ENCODE measurements at regions not wholly inside any gene's neighbourhood (a gene's known extent, or its start where the extent isn't known, plus 50 kb on each side); places are given as distances from the start of the nearest gene placed in this dataset.

GRCh38 chrX:35722128-35722527 is 76.0 kb upstream of the MAGEB16 start:
- Histone ChIP-seq H2AFZ (ENCODE audit: low read length) (no peak overlapping the region), H3K4me3 (replicated peaks in 1 of 3; ENCODE audit: insufficient read depth in 1 of 3, low read depth in 2 of 3, low read length in 3 of 3) (no peak overlapping the region), H3K9ac (ENCODE audit: insufficient read depth, low read depth, low read length) (no peak overlapping the region), H3K36me3 (replicated peaks in 1 of 2; ENCODE audit: control insufficient read depth in 1 of 2, insufficient read depth in 2 of 2, low read length in 2 of 2) (no peaks in the 10 kb centered on the region), H3K4me1 (ENCODE audit: insufficient read depth, low read length) (no peaks in the 10 kb centered on the region), H3K9me3 (ENCODE audit: low read length) (no peaks in the 10 kb centered on the region), H3K27me3 (ENCODE audit: control insufficient read depth in 1 of 2, insufficient read depth in 2 of 2, low read length in 2 of 2) (no peaks in the 10 kb centered on the region), H3K79me2 (ENCODE audit: insufficient read depth, low read length) (no peaks in the 10 kb centered on the region), H3K27ac (ENCODE audit: extremely low read length, insufficient read depth, low read length) (no peak overlapping the region), H4K20me1 (ENCODE audit: insufficient read depth, low read length) (no peaks in the 10 kb centered on the region), H3K4me2 (ENCODE audit: low read depth, low read length) (no peak overlapping the region)
- BruUV-seq (replicated peaks) = no TSS peak
- in situ Hi-C loops (cut with HindIII; ENCODE audit: extremely low pct_ligation_motif_present, low pct_unique_long_range_greater_than_20kb) (no loop called here), intact Hi-C loops (cut with micrococcal nuclease; ENCODE audit: unreplicated experiment) (no loop called here)
- POLR2A ChIA-PET = no interaction called here
- 0% methylated on average over 4 of the region's 5 CpGs for WGBS (ENCODE audit: low lambda C conversion rate)
- FAIRE-seq (no peak), DNase-seq (ENCODE audit: low spot score) (no peak), ATAC-seq (no peak)
- CTCF ChIA-PET (ENCODE audit: low intra/inter-chr PET ratio, low total read pairs) = no interaction called here
- TF ChIP-seq CEBPG (CRISPR knock-in tag; IDR thresholded peaks at IDR 0.05) (no peak), TRIM22 (IDR thresholded peaks at IDR 0.05) (no peak), NR2F2 (IDR thresholded peaks at IDR 0.05; ENCODE audit: borderline replicate concordance, low read depth) (no peak), HOXD1 (CRISPR knock-in tag; IDR thresholded peaks at IDR 0.05) (no peak), DPF2 (CRISPR knock-in tag; IDR thresholded peaks at IDR 0.05; ENCODE audit: borderline replicate concordance, low read depth) (no peak), ZNF138 (CRISPR knock-in tag; IDR thresholded peaks at IDR 0.05; ENCODE audit: low read depth) (no peak), ARHGAP35 (CRISPR knock-in tag; IDR thresholded peaks at IDR 0.05; ENCODE audit: borderline replicate concordance) (no peak), ZNF101 (CRISPR knock-in tag; IDR thresholded peaks at IDR 0.05; ENCODE audit: borderline replicate concordance, low read depth) (no peak), SALL2 (CRISPR knock-in tag; IDR thresholded peaks at IDR 0.05) (no peak), ZNF788 (CRISPR knock-in tag; IDR thresholded peaks at IDR 0.05; ENCODE audit: borderline replicate concordance) (no peak), ZSCAN22 (CRISPR knock-in tag; IDR thresholded peaks at IDR 0.05) (no peak), NFKB2 (CRISPR knock-in tag; IDR thresholded peaks at IDR 0.05; ENCODE audit: borderline replicate concordance) (no peak)

Data from HepG2 (cell line).